ENCODE measurements at regions not wholly inside any gene's neighbourhood (a gene's known extent, or its start where the extent isn't known, plus 50 kb on each side); places are given as distances from the start of the nearest gene placed in this dataset.

GRCh38 chr12:78585132-78585531 is 279.4 kb upstream of the SYT1 start:
- ATAC-seq (ENCODE audit: poor library complexity) (no peak), DNase-seq (no peak)
- H3K4me3 ChIP-seq (ENCODE audit: low read length) = no peak overlapping the region
- H3K27ac ChIP-seq (ENCODE audit: low read depth in 1 of 2, low read length in 2 of 2) = no peak overlapping the region
- POLR2A ChIA-PET = no interaction called here
- H3K27me3 Mint-ChIP-seq = no peaks in the 10 kb centered on the region
- TF ChIP-seq CTCF (IDR thresholded peaks at IDR 0.05) = no peak
- no peaks in the 10 kb centered on the region for H3K27me3 ChIP-seq (ENCODE audit: control insufficient read depth in 1 of 2, insufficient read depth in 2 of 2, low read length in 2 of 2)
- H3K36me3 Mint-ChIP-seq (ENCODE audit: low read depth) = no peaks in the 10 kb centered on the region
- no peaks in the 10 kb centered on the region for H3K4me1 ChIP-seq (ENCODE audit: insufficient read depth, low read length)
- no peaks in the 10 kb centered on the region for H3K36me3 ChIP-seq (ENCODE audit: insufficient read depth, low read length)
- CTCF ChIA-PET = interaction anchor here (0.6 kb wide), 1 partner anchor 12 kb away, joined by 3 read pairs; no protein-coding TSS in a partner anchor
- no peak overlapping the region for H3K4me3 Mint-ChIP-seq
- intact Hi-C loops (cut with DNase I, micrococcal nuclease) = no loop called here
- H3K27ac Mint-ChIP-seq = no peak overlapping the region
- H3K9me3 Mint-ChIP-seq = peaks cover 19% of the 10 kb centered on the region
- no peaks in the 10 kb centered on the region for H3K4me1 Mint-ChIP-seq (ENCODE audit: low read depth)
- H3K9me3 ChIP-seq (ENCODE audit: control insufficient read depth in 1 of 2, insufficient read depth in 1 of 2, low read length in 2 of 2) = peaks cover 14 to 19% of the 10 kb centered on the region in 2 experiments

- no peaks in the 10 kb centered on the region for H3K36me3 Mint-ChIP-seq (ENCODE audit: low read depth)
- Histone ChIP-seq H3K36me3 (ENCODE audit: insufficient read depth, low read length) (no peaks in the 10 kb centered on the region), H3K27me3 (ENCODE audit: control insufficient read depth in 1 of 2, insufficient read depth in 2 of 2, low read length in 2 of 2) (no peaks in the 10 kb centered on the region), H3K4me1 (ENCODE audit: insufficient read depth, low read length) (no peaks in the 10 kb centered on the region), H3K9me3 (ENCODE audit: control insufficient read depth in 1 of 2, insufficient read depth in 1 of 2, low read length in 2 of 2) (peaks cover 14 to 19% of the 10 kb centered on the region in 2 experiments), H3K27ac (ENCODE audit: low read depth in 1 of 2, low read length in 2 of 2) (no peak overlapping the region), H3K4me3 (ENCODE audit: low read length) (no peak overlapping the region)
- H3K27ac Mint-ChIP-seq = no peak overlapping the region
- no peak overlapping the region for H3K4me3 Mint-ChIP-seq
- TF ChIP-seq CTCF (IDR thresholded peaks at IDR 0.05) = no peak
- ATAC-seq (ENCODE audit: poor library complexity) (no peak), DNase-seq (peak in 1 of 14 experiments; percentile 4)
- no peaks in the 10 kb centered on the region for H3K4me1 Mint-ChIP-seq (ENCODE audit: low read depth)
- POLR2A ChIA-PET = no interaction called here
- CTCF ChIA-PET = no interaction called here
- H3K9me3 Mint-ChIP-seq = peaks cover 14% of the 10 kb centered on the region
- no peaks in the 10 kb centered on the region for H3K27me3 Mint-ChIP-seq
- intact Hi-C loops (cut with DNase I, micrococcal nuclease) = no loop called here
Observed at GRCh38 chr12:78586790-78587189, 277.8 kb upstream of the SYT1 start.

- Mint-ChIP-seq H3K27me3 (no peaks in the 10 kb centered on the region), H3K36me3 (ENCODE audit: low read depth) (no peaks in the 10 kb centered on the region), H3K27ac (no peak overlapping the region), H3K4me3 (no peak overlapping the region), H3K9me3 (peaks cover 19% of the 10 kb centered on the region), H3K4me1 (ENCODE audit: low read depth) (no peaks in the 10 kb centered on the region)
- intact Hi-C loops (cut with DNase I, micrococcal nuclease) = no loop called here
- peaks cover 3 to 5% of the 10 kb centered on the region in 2 experiments for H3K9me3 ChIP-seq (ENCODE audit: control insufficient read depth in 1 of 2, insufficient read depth in 1 of 2, low read length in 2 of 2)
- H3K4me1 ChIP-seq (ENCODE audit: insufficient read depth, low read length) = no peaks in the 10 kb centered on the region
- TF ChIP-seq CTCF (IDR thresholded peaks at IDR 0.05) = no peak
- ATAC-seq (ENCODE audit: poor library complexity) (no peak), DNase-seq (no peak)
- CTCF ChIA-PET = no interaction called here
- H3K27me3 ChIP-seq (ENCODE audit: control insufficient read depth in 1 of 2, insufficient read depth in 2 of 2, low read length in 2 of 2) = no peaks in the 10 kb centered on the region
- no peak overlapping the region for H3K4me3 ChIP-seq (ENCODE audit: low read length)
- POLR2A ChIA-PET = no interaction called here
- H3K36me3 ChIP-seq (ENCODE audit: insufficient read depth, low read length) = no peaks in the 10 kb centered on the region
- no peak overlapping the region for H3K27ac ChIP-seq (ENCODE audit: low read depth in 1 of 2, low read length in 2 of 2)
Observed at GRCh38 chr12:78599366-78599765, 265.2 kb upstream of the SYT1 start.
